Choroid plexus epithelial cell (primary cell): ENCODE measurements at regions not wholly inside any gene's neighbourhood (a gene's known extent, or its start where the extent isn't known, plus 50 kb on each side); places are given as distances from the start of the nearest gene placed in this dataset.

Experiments
- DNase-seq: peaks from one replicate; pipeline ENCODE4 v3.0.0-alpha.2; 2010; ENCODE audit warnings: low read depth
- H3K4me3 ChIP-seq: 2 replicates; pipeline ENCODE4 v1.5.1; 2011; ENCODE audit warnings: low read depth, mild to moderate bottlenecking, control low read depth, low read length, moderate library complexity
- TF ChIP-seq, protein P1 (sequence below): conservative IDR thresholded peaks from 2 replicates; pipeline ENCODE4 v1.5.1; 2011; ENCODE audit warnings: low read depth, mild to moderate bottlenecking, control low read depth, inconsistent platforms, low read length, moderate library complexity

GRCh38 chr11:45093761-45094455 is 52.5 kb upstream of the PRDM11 start:
- TF ChIP-seq, protein P1, sequence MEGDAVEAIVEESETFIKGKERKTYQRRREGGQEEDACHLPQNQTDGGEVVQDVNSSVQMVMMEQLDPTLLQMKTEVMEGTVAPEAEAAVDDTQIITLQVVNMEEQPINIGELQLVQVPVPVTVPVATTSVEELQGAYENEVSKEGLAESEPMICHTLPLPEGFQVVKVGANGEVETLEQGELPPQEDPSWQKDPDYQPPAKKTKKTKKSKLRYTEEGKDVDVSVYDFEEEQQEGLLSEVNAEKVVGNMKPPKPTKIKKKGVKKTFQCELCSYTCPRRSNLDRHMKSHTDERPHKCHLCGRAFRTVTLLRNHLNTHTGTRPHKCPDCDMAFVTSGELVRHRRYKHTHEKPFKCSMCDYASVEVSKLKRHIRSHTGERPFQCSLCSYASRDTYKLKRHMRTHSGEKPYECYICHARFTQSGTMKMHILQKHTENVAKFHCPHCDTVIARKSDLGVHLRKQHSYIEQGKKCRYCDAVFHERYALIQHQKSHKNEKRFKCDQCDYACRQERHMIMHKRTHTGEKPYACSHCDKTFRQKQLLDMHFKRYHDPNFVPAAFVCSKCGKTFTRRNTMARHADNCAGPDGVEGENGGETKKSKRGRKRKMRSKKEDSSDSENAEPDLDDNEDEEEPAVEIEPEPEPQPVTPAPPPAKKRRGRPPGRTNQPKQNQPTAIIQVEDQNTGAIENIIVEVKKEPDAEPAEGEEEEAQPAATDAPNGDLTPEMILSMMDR: no peak
- no peak for DNase-seq
- no peak overlapping the region for H3K4me3 ChIP-seq

- no peak overlapping the region for H3K4me3 ChIP-seq
- DNase-seq: no peak
- TF ChIP-seq, protein P1: no peak
Measured at GRCh38 chr11:45094958-45095690, 51.3 kb upstream of the PRDM11 start.

GRCh38 chr11:45095691-45096010 is 50.8 kb upstream of the PRDM11 start:
- H3K4me3 ChIP-seq: no peak overlapping the region
- DNase-seq: no peak
- TF ChIP-seq, protein P1: no peak

- H3K4me3 ChIP-seq: no peak overlapping the region
- TF ChIP-seq, protein P1: no peak
- no peak for DNase-seq
Measured at GRCh38 chr11:45096636-45097035, 49.8 kb upstream of the PRDM11 start.
